ENCODE measurements at regions not wholly inside any gene's neighbourhood (a gene's known extent, or its start where the extent isn't known, plus 50 kb on each side); places are given as distances from the start of the nearest gene placed in this dataset.

DNA sequence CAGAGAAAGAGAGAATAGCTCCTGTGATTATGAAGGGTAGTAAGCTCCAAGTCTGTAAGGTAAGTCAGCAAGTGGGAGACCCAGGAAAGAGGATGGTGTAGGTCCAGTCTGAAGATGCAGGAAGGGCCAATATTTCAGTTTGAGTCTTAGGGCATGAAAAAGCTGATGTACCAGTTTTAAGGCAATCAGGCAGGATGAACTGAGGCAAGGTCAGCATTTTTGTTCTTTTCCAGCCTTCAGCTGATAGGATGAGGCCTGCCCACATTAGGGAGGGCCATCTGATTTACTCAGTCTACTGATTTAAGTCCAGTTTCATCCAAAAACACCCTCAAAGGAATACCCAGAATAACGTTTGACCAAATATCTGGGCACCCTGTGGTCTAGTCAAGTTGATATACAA is 347.3 kb downstream of the CMPK2 start:
- DNase-seq (ENCODE audit: low read depth), result no peak

DNA sequence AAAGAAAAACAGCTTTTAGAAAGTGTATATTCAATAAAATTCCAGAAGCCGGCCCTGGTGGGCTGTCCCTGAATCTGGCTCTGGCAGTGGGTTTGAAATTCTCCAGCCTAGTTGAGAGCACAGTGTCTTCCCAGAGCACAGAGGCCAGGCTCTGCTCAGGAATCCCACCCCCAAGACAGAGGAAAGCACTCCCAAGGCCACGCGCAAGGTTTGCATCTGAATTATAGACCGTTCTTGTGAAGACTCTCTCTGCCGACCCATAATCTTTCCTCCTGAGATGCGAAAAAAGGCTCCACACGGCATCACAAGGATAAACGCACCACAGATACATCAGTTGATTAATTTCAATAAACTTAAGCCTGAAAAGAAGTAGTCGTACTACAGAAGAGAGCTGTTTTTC is 342.2 kb downstream of the CMPK2 start:
- no peak for DNase-seq (ENCODE audit: low read depth)

DNA sequence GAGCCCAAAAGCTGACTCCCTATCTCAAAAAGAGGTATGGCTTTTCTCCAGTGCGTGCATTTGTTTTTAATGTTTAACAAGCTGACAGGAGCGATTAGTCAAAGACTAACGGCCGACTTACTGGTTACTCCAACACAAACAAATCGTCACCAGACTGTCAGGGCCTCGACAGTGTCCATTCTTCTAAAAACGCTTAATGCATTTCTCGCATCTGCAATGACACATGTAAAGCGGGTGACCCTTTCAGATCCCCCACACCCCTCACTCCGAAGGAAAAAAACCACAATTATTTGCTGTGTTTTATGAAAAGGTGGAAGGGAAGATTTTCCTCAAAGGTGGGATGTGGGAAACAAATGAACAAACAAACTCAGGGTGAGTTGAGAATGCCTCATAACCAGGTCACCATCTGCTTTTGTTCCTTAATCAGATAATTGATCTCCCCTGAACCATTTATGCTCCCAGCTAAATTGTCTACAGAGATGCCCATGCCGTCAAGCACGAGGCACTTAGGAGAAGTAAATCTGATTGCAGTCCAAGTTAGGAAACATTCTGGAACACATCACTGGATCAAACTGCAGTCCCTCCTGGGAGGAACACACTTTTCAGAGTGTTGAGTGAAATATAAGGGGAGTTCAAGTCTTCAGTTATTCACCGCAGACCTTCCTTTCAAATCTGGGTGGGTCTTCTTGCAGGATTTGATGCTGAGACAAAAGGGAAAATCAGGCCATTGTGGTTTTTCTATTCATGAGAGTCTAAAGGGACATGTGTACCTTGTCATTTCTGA is 340.8 kb downstream of the CMPK2 start:
- DNase-seq (ENCODE audit: low read depth), result peak; percentile 5

DNA sequence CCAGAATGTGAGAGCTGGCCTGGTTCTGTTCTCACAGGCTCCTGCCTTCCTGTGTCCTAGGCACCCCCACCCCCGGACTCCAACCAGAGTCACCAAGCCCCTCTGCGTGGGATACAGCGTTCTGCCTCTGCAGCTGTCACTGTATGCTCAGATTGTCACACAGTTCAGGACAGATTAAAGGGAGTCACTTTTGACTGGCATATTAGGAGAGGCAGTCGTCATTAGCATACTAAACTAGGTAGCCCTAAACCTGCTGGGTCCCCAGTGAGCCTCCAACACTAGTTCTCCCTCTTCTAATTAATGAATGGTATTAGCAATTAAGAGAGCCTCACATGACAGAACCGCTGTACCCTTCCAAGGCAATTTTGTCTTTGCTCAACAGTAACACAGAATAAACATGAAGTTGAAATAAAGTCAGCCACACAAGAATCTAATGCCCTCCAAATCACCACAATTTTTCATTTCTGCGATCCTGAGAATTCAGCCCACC is 340.2 kb downstream of the CMPK2 start:
- no peak for DNase-seq (ENCODE audit: low read depth)

DNA sequence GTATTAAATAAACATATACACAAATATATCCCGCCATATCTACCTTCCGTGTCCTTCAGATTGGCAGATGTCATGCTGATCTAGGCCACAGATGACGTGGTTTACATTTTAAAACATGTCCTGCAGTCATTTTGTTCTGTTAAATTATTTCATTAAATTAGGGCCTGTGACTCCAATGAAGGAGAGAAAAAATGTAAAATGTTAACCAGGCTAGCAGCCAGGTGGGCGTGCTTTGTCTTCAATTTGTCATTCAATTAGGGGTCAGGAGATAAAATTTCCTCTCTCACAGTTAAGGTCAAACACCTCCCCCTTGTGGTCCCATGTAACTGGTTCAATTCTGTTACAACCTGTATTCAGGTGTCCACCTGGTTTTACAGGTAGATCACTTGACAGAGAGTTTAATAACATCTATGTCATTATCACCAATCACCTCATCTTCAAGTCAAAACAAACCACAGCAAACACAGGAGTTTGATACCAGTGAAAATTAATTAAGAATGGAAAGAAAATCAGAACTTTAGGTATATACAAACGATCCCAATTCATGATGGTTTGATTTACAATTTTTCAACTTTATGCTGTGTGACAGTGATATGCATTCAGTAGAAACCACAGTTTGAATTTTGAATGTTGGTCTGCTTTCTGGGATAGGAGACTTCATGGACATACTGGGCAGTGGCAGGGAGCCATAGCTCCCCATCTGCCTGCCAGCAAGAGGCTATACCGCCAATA is 339.4 kb downstream of the CMPK2 start:
- no peak for DNase-seq (ENCODE audit: low read depth)

DNA sequence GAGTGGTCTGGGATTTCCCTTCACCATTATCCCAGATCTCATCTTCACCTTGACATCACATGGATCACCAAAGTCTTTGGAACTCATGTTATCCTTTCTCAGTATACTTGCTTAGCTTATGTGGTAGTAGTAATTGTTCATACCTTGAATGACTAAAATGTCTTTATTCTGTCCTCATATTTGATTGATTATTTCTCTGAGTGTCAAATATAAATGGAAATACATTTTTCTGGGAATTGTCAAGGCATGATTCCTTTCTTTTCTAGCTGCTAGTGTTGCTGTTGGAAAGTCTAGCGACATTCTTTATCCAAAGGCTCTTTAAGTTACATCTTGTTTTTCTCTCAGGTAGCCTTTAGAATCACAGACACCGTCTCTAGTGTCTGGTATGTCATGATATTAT is 334.4 kb downstream of the CMPK2 start:
- DNase-seq (ENCODE audit: low read depth), result no peak

DNA sequence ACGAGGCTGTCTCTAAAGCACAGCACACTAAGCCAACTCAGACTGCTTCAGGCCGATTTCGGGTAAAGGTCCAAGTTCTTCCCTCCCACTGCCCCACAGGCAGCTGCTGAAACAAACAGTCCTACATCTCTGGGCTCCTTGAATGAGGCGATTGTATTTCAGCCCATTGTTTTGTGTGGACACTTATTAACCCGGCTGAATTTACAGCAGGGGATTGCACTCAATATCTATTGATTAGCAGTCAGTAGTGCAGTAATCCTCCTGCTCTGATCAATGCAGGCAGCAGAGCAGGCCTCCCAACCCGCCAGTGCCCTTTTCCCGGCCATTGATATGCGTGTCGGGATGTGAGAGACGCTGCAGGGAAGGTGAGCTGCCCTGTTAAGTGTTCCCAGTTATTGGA is 330.1 kb downstream of the CMPK2 start:
- DNase-seq (ENCODE audit: low read depth), result no peak

DNA sequence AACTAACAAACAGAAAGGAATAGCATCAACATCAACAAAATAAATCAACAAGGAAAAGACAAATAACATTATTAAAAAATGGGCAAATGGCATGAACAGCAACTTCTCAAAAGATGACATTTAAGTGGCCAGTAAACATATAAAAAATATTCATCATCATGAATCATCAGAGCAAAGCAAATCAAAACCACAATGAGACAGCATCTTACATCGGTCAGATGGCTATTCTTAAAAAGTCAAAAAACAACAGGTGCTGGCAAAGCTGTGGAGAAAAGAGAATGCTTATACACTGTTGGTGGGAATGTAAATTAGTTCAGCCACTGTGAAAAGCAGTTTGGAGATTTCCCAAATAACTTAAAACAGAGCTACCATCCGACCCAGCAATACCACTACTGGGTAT is 327.1 kb downstream of the CMPK2 start:
- no peak for DNase-seq (ENCODE audit: low read depth)

DNA sequence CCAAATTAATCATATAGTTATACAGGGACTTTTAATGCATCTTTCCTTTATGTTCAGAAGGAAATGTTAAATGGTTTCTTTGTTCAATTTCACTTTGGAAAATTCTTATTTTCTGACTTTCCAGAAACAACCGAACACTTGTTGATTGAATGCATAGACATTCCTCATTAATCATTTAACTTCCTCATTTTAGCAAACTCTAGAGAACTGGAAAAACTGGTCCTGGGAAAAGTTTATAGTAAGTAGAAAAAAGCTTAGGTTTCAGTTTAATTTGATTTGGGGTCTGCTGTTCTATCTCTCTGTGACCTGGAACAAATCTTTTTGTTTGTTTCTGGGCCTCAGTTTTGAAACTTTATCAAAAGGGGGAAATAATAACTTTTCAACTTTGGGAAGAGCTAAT is 320.4 kb downstream of the CMPK2 start:
- DNase-seq (ENCODE audit: low read depth), result no peak

DNA sequence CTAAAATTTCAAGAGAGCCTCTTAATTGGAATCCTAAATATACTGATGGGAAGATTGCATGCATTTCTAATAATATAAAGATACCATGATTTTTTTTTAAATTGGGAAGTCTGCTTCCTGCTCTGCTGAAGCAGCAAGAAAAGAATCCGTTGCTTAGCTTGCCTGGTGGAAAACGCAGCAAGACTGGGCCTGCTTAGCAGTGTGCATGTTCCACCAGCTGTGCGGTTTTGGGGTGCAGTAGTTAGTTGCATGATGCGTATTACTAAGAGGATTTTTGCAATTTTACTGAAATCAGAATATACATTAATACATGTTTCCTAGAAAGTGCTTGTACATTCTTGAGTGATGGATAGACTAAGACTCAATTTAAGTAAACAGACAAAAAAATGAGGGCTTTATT is 319.9 kb downstream of the CMPK2 start:
- no peak for DNase-seq (ENCODE audit: low read depth)

DNA sequence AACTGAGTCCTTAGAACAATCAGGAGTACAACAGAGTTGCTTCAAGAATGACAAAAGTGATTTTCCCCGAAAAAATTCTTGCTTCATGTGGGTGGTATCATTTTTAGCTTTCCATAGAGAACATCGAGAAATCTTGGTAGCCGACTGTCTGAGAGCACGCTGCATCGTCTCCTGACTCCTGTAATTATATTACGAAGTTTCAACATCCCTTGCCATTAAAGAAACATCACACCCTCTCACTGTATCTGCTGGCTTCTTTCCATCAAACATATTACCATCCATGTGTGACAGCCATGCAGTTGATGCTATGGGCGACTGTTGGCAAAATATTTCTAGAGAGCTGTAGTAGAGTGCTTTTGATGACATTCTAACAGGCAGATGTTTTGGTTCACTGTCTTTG is 311.2 kb downstream of the CMPK2 start:
- no peak for DNase-seq (ENCODE audit: low read depth)

DNA sequence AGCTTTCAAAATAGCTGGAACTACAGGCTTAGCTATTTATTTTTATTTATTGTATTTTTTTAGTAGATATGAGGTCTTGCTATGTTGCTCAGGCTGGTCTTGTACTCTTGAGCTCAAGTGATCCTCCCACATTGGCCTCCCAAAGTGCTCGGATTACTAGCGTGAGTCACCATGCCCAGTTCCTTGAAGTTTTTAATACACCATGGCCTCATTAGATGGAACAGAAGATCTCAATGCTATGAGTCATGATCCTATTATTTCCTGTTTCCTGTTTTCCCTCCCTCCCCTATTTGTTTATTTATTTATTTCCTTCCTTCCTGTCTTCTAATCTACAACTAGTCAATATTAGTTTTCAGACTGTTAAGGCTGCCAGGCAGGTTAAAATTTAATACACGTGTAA is 309.0 kb downstream of the CMPK2 start:
- peak; percentile 64 for DNase-seq (ENCODE audit: low read depth)

DNA sequence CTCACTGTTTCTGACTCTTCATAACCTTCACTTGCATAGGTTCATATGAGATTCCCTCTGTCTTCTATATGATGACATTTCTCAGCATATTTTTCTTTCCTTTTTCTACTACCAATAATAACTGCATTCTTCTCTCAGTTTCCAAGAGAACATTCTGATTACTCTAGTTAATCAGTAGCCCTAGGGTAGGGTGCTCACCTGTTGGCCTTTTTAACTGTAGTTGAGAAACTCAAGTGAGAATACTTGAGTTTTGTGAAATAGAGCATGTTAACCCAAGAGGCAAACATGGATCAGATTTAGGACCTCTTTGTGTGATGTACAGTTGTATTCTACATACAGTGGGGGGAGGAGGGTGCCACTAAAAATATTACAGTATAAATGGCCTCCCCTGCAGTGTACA is 308.0 kb downstream of the CMPK2 start:
- DNase-seq (ENCODE audit: low read depth), result no peak

DNA sequence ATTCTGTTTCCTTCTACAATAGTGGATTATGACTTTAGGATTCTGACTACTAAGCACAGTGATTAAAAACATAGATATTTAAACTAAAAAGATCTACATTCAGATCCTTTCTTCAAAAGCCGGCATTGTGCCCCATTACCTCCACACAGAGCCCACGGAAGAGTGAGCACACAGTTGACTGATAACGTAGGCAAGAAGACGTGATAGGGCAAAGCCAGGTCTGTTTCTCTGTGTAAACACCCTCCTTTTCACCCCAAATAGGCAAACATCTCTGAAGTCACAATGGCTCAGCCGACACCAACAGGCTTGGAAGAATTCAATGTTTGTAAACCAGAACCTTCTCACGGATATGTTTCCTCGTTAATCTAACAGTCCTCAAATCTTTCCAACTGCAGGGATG is 302.9 kb downstream of the CMPK2 start:
- DNase-seq (ENCODE audit: low read depth), result no peak

DNA sequence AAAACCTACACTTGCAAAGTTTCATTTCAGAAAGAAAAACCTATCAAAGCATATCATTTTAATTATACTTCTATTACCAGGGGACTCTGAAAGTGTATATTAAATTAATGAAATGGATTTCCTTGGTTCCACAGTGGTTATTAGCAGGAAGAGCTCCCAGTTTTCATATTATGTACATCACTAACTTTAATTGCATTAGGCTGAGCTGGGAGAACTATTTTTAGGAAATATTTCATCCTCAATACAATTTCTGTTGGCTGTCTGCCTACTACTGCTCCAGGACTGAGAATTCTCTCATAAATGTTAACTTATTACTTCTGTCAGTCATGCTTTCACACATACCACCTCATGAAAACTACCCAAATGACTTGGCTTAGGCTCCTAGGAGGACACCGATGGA is 301.4 kb downstream of the CMPK2 start:
- no peak for DNase-seq (ENCODE audit: low read depth)

DNA sequence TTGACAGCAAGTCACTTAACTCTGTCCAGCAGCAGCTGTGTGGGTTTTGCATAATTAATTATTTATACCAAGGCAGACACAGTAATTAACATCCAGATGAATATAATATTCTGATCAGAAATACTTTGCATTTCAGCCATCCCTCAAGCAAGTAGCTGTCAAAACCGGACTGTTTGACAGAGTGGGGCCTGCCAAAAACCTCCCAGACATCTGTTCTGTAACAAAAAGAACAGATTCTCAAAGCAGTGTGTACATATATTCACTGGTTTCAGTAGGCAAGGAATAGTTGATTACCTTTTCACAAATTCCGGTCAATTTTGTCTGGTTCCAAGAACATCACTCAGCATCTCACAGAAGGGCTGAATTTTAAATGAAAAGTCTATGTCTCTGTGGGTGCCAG is 291.6 kb downstream of the CMPK2 start:
- DNase-seq (ENCODE audit: low read depth), result no peak

DNA sequence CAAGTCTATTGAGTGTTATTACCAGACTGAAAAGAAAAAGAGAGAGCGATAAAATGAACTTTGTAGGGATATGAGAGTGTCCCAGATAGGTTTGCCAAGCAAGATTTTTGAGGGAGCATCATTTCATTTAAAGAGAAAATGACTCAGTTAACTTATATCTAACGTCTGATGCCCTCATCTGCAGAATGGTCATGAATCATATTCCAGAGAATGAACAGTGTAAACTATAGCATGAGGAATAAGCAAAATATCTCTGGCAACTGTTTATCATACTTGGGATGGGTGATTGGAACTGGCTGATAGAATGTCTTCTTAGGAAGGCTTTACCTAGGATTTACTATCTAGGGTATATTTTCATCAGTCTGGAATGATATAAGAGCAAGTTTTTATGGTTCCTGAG is 289.4 kb downstream of the CMPK2 start:
- no peak for DNase-seq (ENCODE audit: low read depth)

DNA sequence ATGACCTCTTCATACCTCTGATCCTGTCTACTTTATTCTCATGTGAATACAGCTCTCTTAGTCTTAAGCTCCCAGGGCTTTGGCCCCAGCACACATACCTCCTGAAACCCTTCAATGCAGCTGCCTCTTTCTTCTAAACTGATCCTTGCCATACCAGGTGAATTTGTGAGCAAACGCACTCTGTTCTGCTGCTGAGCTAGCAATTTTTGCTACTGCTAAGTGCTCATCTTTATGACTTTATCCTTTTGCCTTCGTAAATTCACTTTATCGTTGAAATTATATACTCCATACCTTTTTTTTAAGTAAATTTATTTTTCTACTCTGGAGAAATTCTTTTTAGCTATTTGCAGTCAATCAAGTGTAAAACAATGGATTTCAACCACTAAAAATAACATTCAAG is 287.7 kb downstream of the CMPK2 start:
- DNase-seq (ENCODE audit: low read depth), result no peak

DNA sequence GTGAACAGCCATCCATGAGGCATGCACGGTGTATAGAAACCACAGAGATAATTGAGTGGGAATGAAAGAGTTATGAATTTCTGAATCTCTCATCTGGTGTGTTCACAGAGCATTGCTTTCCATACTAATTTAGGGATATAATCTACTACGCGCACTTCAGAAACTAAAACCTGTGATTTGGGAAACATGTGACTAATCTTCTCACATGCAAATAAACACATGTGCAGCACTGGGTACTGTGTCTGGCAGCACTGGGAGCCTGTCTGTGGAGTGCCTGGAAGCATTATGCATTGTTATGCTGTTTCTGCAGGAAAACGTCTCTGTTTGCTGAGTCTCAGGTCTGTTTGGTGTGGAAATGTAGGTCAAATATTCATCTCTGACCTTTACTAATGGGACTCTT is 287.3 kb downstream of the CMPK2 start:
- no peak for DNase-seq (ENCODE audit: low read depth)

DNA sequence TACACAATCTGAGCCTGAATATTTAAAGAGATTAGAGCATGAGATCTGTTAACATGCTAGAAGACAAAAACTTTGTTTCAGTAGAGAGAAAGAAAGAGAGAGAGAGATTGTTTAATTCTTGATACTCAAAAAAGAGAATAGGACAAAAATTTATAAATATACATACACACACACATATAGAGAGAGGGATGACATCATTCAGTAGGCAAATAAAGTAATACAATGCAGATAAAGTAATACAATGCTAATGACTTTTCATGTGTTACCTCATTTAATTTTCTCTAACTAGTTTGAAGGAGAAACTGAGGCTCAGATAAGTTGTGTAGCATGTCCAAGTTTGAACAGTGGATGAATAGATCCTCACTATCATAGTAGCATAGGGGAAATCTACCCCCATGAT is 286.4 kb downstream of the CMPK2 start:
- DNase-seq (ENCODE audit: low read depth), result no peak

DNA sequence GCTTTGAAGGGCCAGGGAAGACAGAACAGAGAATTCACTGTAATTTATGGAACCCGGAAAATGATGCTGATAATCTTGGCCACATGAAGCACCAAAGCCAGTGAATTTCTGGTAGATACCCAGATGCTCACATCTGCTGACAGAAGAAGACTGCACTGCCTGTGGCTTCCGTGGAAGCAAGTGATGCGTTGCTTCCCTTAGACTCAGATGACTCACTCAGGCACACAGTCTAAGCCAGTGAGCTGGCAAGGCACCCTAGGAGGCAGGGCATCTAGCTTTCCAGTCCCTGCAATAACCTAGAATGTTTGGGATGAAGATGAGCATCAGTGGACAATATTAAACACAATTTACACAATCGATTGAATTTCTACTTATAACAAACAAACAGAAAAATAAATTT is 284.7 kb downstream of the CMPK2 start:
- peak; percentile 12 for DNase-seq (ENCODE audit: low read depth)

DNA sequence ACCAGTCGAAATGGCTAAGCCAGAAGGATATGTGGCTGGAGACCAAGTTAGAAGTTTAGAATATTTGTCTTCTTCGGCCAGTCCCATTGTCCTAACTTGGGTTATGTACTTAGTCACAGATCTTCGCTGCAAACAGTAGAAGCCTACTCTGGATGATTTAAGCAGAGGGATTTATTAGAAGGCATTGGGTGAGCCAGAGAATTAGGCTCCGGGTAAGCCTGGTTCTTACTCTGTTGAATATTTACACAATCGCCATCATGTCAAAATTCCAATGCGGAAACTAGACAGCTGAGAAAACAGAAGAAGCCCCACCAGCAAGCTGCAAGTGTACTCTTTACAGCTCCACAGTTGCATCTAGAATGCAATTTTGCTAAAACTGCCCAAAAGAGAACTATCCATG is 276.6 kb downstream of the CMPK2 start:
- no peak for DNase-seq (ENCODE audit: low read depth)

DNA sequence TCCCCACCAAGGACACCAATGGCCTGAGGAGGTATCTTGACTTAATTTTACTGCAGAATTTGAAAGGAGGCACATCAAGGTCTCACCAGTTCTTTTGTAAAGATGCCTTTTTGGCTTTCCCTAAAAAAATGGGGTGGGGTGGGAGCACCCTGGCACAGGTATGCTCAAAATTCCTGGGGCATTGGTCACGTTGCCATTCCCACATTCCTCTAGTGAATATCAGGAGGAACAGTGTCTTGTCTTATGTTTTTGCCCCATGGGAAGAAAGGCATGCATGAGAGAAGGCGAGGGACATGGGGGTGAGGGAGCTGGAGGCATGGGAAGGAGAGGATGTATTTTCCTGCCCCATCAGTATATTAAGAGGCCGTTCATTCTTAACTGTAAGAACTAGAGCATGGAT is 275.3 kb downstream of the CMPK2 start:
- no peak for DNase-seq (ENCODE audit: low read depth)

DNA sequence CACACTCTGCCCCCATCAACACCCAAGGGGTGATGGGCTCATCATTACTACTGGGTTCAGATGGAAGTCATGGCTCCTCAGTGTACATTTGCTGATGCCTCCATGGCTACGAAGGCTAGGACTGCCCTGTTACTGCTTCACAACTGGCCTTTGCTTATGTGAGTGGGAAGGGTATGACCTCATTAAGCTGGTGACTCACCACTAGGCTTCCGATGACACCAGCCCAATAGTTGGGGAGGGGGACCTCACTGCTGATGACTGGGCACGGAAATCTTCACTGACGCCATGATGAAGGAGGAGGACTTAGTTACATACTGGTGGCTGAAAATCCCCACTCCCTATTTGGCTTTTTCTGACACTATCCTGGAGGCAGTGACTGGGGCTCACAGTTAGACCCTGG is 263.2 kb downstream of the CMPK2 start:
- no peak for DNase-seq (ENCODE audit: low read depth)
